ENCODE measurements at regions not wholly inside any gene's neighbourhood (a gene's known extent, or its start where the extent isn't known, plus 50 kb on each side); places are given as distances from the start of the nearest gene placed in this dataset.

- TF ChIP-seq CTCF (IDR thresholded peaks at IDR 0.05; ENCODE audit: low read depth, low read length) (no peak), EZH2phosphoT487 (IDR thresholded peaks at IDR 0.05; ENCODE audit: low read depth) (no peak)
Measured at GRCh38 chr10:130493446-130494145, 357.4 kb downstream of the GLRX3 start.

Measured in OCI-LY3 (cell line).